ENCODE measurements at regions not wholly inside any gene's neighbourhood (a gene's known extent, or its start where the extent isn't known, plus 50 kb on each side); places are given as distances from the start of the nearest gene placed in this dataset.
"Not testable (repeated sequence)": the region's sequence is repeated elsewhere in the genome, so short reads cannot be mapped to it uniquely, and the experiment has no call there.

DNA sequence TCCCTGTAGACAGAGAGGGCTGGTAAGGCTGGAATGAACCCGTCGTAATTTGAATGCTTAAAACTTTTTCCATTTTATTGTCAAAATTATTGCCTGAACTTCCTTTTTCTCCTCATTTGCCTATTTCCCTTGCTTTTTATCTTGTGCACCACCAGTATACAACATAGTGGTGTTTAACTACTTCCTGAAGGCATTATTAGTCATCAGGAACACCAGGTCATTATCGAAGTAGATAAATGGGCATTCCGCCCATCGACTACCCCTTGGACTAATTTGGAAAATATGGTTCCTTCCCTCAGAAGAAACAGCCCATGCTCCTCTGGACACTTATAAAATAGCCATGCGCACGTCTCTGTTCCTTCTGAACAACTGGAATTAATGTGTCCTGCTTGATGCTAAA is 232.1 kb downstream of the TM9SF2 start:
- no peak for DNase-seq
- H3K27me3 ChIP-seq: no peaks in the 10 kb centered on the region
- no peaks in the 10 kb centered on the region for H3K4me1 ChIP-seq
- no peak for TF ChIP-seq POLR2A (IDR thresholded peaks at IDR 0.05)
- TF ChIP-seq, protein P1, sequence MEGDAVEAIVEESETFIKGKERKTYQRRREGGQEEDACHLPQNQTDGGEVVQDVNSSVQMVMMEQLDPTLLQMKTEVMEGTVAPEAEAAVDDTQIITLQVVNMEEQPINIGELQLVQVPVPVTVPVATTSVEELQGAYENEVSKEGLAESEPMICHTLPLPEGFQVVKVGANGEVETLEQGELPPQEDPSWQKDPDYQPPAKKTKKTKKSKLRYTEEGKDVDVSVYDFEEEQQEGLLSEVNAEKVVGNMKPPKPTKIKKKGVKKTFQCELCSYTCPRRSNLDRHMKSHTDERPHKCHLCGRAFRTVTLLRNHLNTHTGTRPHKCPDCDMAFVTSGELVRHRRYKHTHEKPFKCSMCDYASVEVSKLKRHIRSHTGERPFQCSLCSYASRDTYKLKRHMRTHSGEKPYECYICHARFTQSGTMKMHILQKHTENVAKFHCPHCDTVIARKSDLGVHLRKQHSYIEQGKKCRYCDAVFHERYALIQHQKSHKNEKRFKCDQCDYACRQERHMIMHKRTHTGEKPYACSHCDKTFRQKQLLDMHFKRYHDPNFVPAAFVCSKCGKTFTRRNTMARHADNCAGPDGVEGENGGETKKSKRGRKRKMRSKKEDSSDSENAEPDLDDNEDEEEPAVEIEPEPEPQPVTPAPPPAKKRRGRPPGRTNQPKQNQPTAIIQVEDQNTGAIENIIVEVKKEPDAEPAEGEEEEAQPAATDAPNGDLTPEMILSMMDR (IDR thresholded peaks at IDR 0.05): no peak
- H3K27ac ChIP-seq: no peak overlapping the region
- H3K9me3 ChIP-seq: no peaks in the 10 kb centered on the region
- no peaks in the 10 kb centered on the region for H3K36me3 ChIP-seq
- no peak overlapping the region for H3K4me3 ChIP-seq

DNA sequence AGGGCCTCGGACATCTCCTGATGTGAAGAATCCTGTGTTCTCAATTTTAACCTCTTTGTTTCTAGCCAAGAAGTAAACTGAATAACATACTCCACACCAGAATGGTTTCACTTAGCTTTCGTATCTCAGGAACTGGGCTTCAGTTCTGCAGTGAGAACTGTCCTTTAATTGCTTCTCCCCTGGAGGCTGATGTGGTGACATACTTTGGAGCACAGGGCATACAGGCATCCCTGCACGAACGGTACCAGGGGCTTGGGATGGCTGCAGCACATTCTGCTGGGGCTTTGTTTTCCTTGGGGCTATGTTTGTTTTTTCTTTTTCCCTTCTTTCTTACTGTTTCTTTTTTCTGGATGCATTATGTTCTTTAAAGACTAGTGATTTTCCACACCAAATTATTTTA is 230.5 kb downstream of the TM9SF2 start:
- H3K36me3 ChIP-seq: no peaks in the 10 kb centered on the region
- TF ChIP-seq, protein P1 (IDR thresholded peaks at IDR 0.05): no peak
- TF ChIP-seq POLR2A (IDR thresholded peaks at IDR 0.05): no peak
- no peak for DNase-seq
- H3K9me3 ChIP-seq: no peaks in the 10 kb centered on the region
- no peaks in the 10 kb centered on the region for H3K27me3 ChIP-seq
- H3K27ac ChIP-seq: no peak overlapping the region
- H3K4me3 ChIP-seq: no peak overlapping the region
- no peaks in the 10 kb centered on the region for H3K4me1 ChIP-seq

DNA sequence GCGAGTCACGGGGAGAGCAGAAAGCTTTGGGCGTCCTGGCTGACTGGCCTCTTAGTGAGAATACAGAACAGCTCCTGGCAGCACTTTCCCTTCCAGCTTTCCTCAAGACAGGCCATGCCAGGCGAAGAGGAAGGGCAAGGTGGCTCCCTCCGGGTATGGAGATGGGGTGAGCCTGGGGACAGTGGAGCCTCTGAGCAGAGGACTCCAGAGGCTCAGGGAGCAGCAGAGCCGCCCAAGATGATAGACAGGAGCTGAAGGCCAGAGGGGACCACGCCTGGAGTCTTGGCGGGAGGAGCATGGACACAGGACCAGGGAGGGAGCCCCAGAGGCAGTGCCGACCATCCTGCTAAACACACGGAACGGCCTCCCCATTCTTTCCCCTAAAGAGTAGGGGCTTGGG is 229.1 kb downstream of the TM9SF2 start:
- Histone ChIP-seq H3K4me3 (no peak overlapping the region), H3K9me3 (no peaks in the 10 kb centered on the region), H3K27me3 (no peaks in the 10 kb centered on the region), H3K27ac (no peak overlapping the region), H3K4me1 (no peaks in the 10 kb centered on the region), H3K36me3 (no peaks in the 10 kb centered on the region)
- TF ChIP-seq POLR2A (IDR thresholded peaks at IDR 0.05): no peak
- TF ChIP-seq, protein P1 (IDR thresholded peaks at IDR 0.05): no peak
- DNase-seq: no peak

DNA sequence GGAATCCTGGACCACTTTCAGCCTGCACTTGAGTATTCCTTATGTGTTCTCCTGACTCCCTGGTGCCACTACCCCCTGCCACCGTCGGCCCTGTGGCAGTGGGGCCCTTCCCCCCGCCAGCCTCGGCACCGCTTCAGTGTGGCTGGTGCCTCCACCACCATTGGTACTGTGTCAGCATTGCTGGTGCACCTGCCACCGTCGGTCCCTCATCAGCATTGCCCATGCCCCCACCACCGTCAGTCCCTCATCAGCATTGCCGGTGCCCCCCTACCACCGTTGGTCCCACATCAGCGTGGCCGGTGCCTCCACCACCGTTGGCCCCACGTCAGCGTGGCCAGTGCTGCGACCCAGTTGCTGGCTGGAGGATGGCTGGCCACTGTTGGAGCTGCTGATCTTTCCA is 228.5 kb downstream of the TM9SF2 start:
- Histone ChIP-seq H3K4me1 (no peaks in the 10 kb centered on the region), H3K27ac (no peak overlapping the region), H3K4me3 (no peak overlapping the region), H3K9me3 (no peaks in the 10 kb centered on the region), H3K27me3 (no peaks in the 10 kb centered on the region), H3K36me3 (no peaks in the 10 kb centered on the region)
- DNase-seq: no peak
- no peak for TF ChIP-seq POLR2A (IDR thresholded peaks at IDR 0.05)

DNA sequence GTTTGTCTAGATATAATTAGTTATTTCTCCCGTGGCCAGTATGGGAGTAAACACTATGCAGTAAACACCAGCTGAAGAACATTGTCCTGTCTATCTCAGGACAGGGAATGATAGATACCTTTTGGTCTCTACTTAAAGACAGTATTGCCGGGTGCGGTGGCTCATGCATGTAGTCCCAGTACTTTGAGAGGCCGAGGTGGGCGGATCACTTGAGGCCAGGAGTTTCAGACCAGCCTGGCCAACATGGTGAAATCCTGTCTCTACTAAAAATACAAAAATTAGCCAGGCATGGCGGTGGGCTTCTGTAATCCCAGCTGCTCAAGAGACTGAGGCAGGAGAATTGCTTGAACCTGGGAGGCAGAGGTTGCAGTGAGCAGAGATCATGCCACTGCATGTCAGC is 226.4 kb downstream of the TM9SF2 start:
- not testable (repeated sequence) for H3K36me3 ChIP-seq, DNase-seq

DNA sequence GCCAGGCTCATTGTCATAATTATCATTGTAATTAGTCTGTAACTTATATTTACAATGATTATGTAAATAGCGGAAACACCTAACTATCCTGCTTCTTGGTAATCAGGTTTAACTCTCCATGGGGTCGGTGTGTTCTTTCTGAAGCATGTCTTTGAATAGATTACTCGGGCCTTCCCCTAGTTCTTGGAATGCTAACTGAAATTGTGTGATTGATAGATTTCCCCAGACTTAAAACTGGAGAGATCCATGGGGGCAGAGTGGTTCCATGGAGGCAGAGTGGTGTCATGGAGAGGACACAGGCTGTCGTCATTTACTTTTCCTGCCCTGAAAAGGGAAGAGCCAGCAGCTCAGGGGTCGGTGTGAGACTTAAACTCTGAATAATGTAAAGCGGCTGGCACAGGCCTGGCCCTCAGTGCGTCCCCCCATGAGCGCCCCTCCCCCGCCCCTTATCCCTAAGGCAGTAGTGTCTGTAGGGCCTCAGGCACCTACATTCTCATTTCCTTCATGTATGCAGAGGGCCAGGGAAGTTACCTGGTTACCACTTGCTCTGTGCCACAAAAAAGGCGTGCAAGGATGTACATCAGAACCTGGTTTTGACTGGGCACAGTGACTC is 225.1 kb downstream of the TM9SF2 start:
- TF ChIP-seq, protein P1 (IDR thresholded peaks at IDR 0.05): no peak
- TF ChIP-seq POLR2A (IDR thresholded peaks at IDR 0.05): no peak
- Histone ChIP-seq H3K4me3 (no peak overlapping the region), H3K9me3 (no peaks in the 10 kb centered on the region), H3K36me3 (no peaks in the 10 kb centered on the region), H3K27me3 (no peaks in the 10 kb centered on the region), H3K27ac (no peak overlapping the region), H3K4me1 (no peaks in the 10 kb centered on the region)
- DNase-seq: no peak

More for the DNA sequence above, 226.4 kb downstream of the TM9SF2 start:
- not testable (repeated sequence) for H3K4me1 ChIP-seq, H3K27me3 ChIP-seq, H3K9me3 ChIP-seq, H3K4me3 ChIP-seq, H3K27ac ChIP-seq

DNA sequence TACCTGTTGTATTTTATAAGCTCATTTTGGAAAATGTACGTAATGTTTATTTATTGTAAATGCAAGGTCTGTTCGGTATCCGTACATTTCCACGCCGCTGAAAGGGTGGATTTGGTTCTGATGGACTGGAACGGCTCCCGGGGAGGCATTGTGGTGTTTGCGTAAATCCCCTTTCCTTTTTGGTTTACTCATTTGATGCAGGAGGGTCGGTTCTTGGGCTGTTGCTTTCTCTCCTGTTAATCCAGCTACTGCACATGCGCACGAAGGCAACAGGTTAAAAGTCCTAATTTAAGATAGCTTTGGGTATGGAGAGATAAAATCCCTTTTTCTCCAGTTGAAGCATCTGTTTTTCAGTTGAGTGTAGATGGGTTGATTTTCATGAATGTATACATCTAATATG is 224.4 kb downstream of the TM9SF2 start:
- H3K36me3 ChIP-seq: no peaks in the 10 kb centered on the region
- no peak for TF ChIP-seq POLR2A (IDR thresholded peaks at IDR 0.05)
- TF ChIP-seq, protein P1 (IDR thresholded peaks at IDR 0.05): no peak
- no peak overlapping the region for H3K27ac ChIP-seq
- no peak for DNase-seq
- no peaks in the 10 kb centered on the region for H3K27me3 ChIP-seq
- H3K4me3 ChIP-seq: no peak overlapping the region
- H3K4me1 ChIP-seq: no peaks in the 10 kb centered on the region
- no peaks in the 10 kb centered on the region for H3K9me3 ChIP-seq

Measured in Peyer's patch (tissue), 4 donors.